IgD-negative memory B cell (primary cell): ENCODE measurements at regions not wholly inside any gene's neighbourhood (a gene's known extent, or its start where the extent isn't known, plus 50 kb on each side); places are given as distances from the start of the nearest gene placed in this dataset.
A peak's percentile ranks its signal among the peaks of the same experiment; 100 is the strongest.

ENCODE experiments used
- H3K27ac Mint-ChIP-seq, 3 donors: one replicate each; pipeline ENCODE4 v1.8.0; 2020 to 2022; ENCODE audit warnings: mild to moderate bottlenecking in 3 of 3, mixed read lengths in 3 of 3, moderate library complexity in 1 of 3
- H3K27me3 Mint-ChIP-seq: one replicate; pipeline ENCODE4 v1.8.0; 2021; ENCODE audit warnings: mixed read lengths
- H3K36me3 Mint-ChIP-seq: one replicate; pipeline ENCODE4 v1.8.0; 2020; ENCODE audit warnings: mild to moderate bottlenecking, mixed read lengths
- H3K4me1 Mint-ChIP-seq, 3 donors: one replicate each; pipeline ENCODE4 v1.8.0; 2020 to 2022; ENCODE audit warnings: mixed read lengths in 3 of 3, mild to moderate bottlenecking in 1 of 3
- H3K4me3 Mint-ChIP-seq, 4 donors: one replicate each; pipeline ENCODE4 v1.8.0; 2020 to 2022; ENCODE audit warnings: mild to moderate bottlenecking in 4 of 4, mixed read lengths in 4 of 4, moderate library complexity in 3 of 4
- H3K9me3 Mint-ChIP-seq, 3 donors: one replicate each; pipeline ENCODE4 v1.8.0; 2020 to 2021; ENCODE audit warnings: mixed read lengths in 3 of 3, mild to moderate bottlenecking in 1 of 3

DNA sequence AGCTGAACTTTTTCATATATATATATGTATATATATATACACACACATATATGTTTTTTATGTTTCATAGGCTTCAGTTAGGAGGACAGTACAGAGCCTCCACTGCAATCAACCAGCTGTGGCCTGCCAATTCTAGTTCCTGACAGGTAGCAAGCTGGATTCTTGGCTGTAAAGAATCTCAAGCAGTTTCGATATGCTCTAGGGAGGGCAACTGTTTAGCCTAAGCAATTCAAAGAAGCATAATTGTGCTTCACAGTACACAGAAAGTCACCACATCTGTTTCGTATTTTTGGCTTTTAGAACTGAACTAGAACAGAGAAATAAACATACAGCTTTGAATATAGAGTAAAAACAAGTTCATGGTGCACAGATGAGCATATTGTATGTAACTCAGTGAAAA is 152.4 kb upstream of the ARRDC3 start:
- H3K4me3 Mint-ChIP-seq: no peak overlapping the region
- H3K27me3 Mint-ChIP-seq: no peaks in the 10 kb centered on the region
- H3K27ac Mint-ChIP-seq: no peak overlapping the region
- no peaks in the 10 kb centered on the region for H3K36me3 Mint-ChIP-seq
- H3K9me3 Mint-ChIP-seq: peaks cover 0 to 4% (median 0%) of the 10 kb centered on the region in 3 donors
- H3K4me1 Mint-ChIP-seq: no peaks in the 10 kb centered on the region

- Mint-ChIP-seq H3K4me1 (no peaks in the 10 kb centered on the region), H3K36me3 (no peaks in the 10 kb centered on the region), H3K27ac (no peak overlapping the region), H3K4me3 (no peak overlapping the region), H3K27me3 (no peaks in the 10 kb centered on the region), H3K9me3 (no peaks in the 10 kb centered on the region)
Measured at GRCh38 chr5:91534332-91534731, 151.2 kb upstream of the ARRDC3 start.

DNA sequence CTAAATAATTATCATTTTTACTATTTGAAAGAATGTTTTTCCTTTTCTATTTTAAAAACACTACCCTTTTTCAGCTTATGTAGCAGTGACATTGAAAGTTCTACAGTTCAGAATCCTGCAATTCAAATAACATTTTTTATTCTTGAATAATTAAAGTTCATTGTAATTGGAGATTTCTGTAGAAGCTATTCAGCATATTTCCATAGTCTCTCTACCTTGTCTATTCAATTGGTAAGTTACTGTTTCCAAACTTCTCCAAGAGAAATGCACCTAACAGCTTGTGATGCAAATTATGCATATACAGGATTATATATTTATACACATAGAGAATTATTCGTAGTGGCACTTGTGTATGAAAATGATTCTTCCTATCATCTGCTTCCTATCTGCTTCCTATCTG is 149.7 kb upstream of the ARRDC3 start:
- no peaks in the 10 kb centered on the region for H3K36me3 Mint-ChIP-seq
- H3K4me1 Mint-ChIP-seq: no peaks in the 10 kb centered on the region
- H3K27me3 Mint-ChIP-seq: no peaks in the 10 kb centered on the region
- H3K9me3 Mint-ChIP-seq: no peaks in the 10 kb centered on the region
- H3K4me3 Mint-ChIP-seq: no peak overlapping the region
- H3K27ac Mint-ChIP-seq: no peak overlapping the region

DNA sequence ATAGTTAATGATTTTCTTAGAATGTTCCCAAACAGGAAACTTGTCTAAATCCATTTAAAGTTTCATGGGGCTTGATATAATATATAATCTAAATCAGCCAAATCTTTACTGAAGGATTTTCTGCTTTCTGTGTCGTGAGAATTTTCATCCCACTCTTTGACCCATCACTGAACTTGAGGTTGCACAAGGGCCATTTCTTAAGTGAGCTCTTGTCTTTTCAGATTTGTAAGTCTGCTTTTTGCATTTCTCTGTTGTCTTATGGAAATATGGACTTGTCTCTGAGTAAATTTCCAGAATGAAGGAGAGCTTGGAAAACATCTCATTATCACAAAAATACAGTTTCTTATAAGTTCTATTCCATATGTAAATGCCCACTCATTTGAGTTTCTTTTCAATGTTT is 149.2 kb upstream of the ARRDC3 start:
- no peaks in the 10 kb centered on the region for H3K4me1 Mint-ChIP-seq
- no peaks in the 10 kb centered on the region for H3K27me3 Mint-ChIP-seq
- no peak overlapping the region for H3K4me3 Mint-ChIP-seq
- H3K36me3 Mint-ChIP-seq: no peaks in the 10 kb centered on the region
- no peak overlapping the region for H3K27ac Mint-ChIP-seq
- no peaks in the 10 kb centered on the region for H3K9me3 Mint-ChIP-seq

- no peaks in the 10 kb centered on the region for H3K36me3 Mint-ChIP-seq
- H3K27ac Mint-ChIP-seq: no peak overlapping the region
- H3K4me1 Mint-ChIP-seq: no peaks in the 10 kb centered on the region
- no peaks in the 10 kb centered on the region for H3K9me3 Mint-ChIP-seq
- H3K27me3 Mint-ChIP-seq: no peaks in the 10 kb centered on the region
- no peak overlapping the region for H3K4me3 Mint-ChIP-seq
Measured at GRCh38 chr5:91528831-91529230, 145.7 kb upstream of the ARRDC3 start.

- no peak overlapping the region for H3K27ac Mint-ChIP-seq
- H3K4me3 Mint-ChIP-seq: no peak overlapping the region
- H3K4me1 Mint-ChIP-seq: no peaks in the 10 kb centered on the region
- H3K9me3 Mint-ChIP-seq: no peaks in the 10 kb centered on the region
- H3K27me3 Mint-ChIP-seq: no peaks in the 10 kb centered on the region
- no peaks in the 10 kb centered on the region for H3K36me3 Mint-ChIP-seq
Measured at GRCh38 chr5:91521785-91522184, 138.7 kb upstream of the ARRDC3 start.

DNA sequence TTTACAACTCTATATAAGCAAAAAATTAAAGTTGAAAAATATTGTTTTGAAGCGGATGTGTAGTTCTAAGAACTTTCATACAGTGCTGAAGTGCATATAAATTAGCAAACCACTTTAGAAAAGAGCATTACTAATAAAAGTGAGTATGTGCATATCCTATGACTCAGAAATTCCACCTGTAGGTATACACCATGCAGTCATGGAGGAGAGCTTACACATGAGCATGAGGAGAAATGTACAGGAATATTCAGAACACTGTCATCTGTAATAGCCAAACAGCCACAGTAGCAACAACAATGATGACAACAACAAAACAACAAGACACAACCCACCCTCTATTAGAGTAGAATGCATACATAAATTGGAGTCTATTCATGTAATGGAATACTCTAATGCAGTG is 138.2 kb upstream of the ARRDC3 start:
- Mint-ChIP-seq H3K27me3 (no peaks in the 10 kb centered on the region), H3K4me1 (no peaks in the 10 kb centered on the region), H3K27ac (no peak overlapping the region), H3K9me3 (no peaks in the 10 kb centered on the region), H3K4me3 (no peak overlapping the region), H3K36me3 (no peaks in the 10 kb centered on the region)

- Mint-ChIP-seq H3K4me1 (no peaks in the 10 kb centered on the region), H3K9me3 (no peaks in the 10 kb centered on the region), H3K36me3 (no peaks in the 10 kb centered on the region), H3K4me3 (no peak overlapping the region), H3K27me3 (no peaks in the 10 kb centered on the region), H3K27ac (no peak overlapping the region)
Measured at GRCh38 chr5:91514400-91514799, 131.3 kb upstream of the ARRDC3 start.

GRCh38 chr5:91503321-91503720 is 120.2 kb upstream of the ARRDC3 start:
- Mint-ChIP-seq H3K4me1 (peaks cover 0 to 1% (median 0%) of the 10 kb centered on the region in 3 donors), H3K9me3 (no peaks in the 10 kb centered on the region), H3K4me3 (no peak overlapping the region), H3K27ac (no peak overlapping the region), H3K36me3 (no peaks in the 10 kb centered on the region), H3K27me3 (peaks cover 2% of the 10 kb centered on the region)

- Mint-ChIP-seq H3K27me3 (peaks cover 2% of the 10 kb centered on the region), H3K4me1 (peaks cover 0 to 1% (median 0%) of the 10 kb centered on the region in 3 donors), H3K9me3 (no peaks in the 10 kb centered on the region), H3K27ac (no peak overlapping the region), H3K36me3 (no peaks in the 10 kb centered on the region), H3K4me3 (no peak overlapping the region)
Measured at GRCh38 chr5:91500758-91501157, 117.6 kb upstream of the ARRDC3 start.

DNA sequence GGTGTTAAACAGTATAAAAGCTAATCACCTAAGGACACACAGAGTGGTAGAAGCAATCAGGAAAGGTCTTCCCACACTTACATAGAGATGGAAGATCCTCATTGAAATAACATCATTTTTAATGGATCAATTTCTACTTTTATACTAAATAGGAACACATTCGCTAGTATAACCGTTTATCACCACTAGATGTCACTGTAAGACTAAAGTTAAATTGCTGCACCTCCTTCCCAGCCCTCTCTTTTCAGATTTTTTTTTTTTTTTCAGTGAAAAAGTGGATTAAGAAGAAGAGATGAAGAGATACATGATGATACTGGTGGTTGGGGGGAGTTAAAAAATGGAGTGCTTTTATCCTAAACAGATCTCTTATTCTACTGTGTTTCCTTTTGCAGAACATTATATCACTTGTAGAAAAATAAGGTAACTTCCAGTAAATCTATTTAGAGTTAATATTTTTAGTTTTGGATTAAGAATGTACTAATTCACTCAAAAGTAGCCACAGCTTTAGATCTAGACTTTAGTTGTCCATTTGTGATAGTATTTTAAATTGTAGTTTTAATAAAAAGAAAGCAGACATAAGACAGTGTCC is 116.9 kb upstream of the ARRDC3 start:
- H3K4me1 Mint-ChIP-seq: peaks cover 0 to 1% (median 0%) of the 10 kb centered on the region in 3 donors
- H3K27me3 Mint-ChIP-seq: peaks cover 2% of the 10 kb centered on the region
- no peak overlapping the region for H3K27ac Mint-ChIP-seq
- H3K4me3 Mint-ChIP-seq: no peak overlapping the region
- no peaks in the 10 kb centered on the region for H3K9me3 Mint-ChIP-seq
- no peaks in the 10 kb centered on the region for H3K36me3 Mint-ChIP-seq

GRCh38 chr5:91495699-91496098 is 112.6 kb upstream of the ARRDC3 start:
- peaks cover 2% of the 10 kb centered on the region for H3K27me3 Mint-ChIP-seq
- no peak overlapping the region for H3K4me3 Mint-ChIP-seq
- no peaks in the 10 kb centered on the region for H3K9me3 Mint-ChIP-seq
- H3K4me1 Mint-ChIP-seq: peaks cover 0 to 1% (median 0%) of the 10 kb centered on the region in 3 donors
- H3K36me3 Mint-ChIP-seq: no peaks in the 10 kb centered on the region
- H3K27ac Mint-ChIP-seq: no peak overlapping the region

DNA sequence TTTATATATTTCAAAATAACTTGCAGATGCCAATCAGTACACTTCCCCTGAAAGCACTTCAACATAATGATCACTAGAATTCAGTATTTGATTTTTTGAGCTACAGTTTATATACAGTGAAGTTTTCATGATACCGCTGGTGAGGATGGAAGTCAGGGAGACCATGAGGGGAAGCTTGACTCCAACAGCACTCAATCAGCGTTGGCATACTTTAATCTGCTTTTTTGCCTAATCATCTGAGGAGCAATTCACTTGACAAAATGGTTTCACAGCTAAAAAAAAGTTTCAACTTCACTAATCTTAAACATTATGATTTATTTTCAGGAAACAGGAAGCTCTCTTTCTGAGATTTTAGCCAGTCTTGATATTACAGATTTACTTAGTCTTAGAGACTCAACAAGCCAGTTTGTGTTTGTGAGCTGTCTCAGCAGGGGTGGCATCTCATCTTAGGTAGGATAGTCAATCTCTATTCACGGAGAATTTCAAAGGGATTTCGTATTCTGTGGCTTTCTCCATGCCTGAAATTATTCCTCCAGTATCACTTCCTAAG is 111.4 kb upstream of the ARRDC3 start:
- Mint-ChIP-seq H3K27ac (no peak overlapping the region), H3K4me1 (no peaks in the 10 kb centered on the region), H3K9me3 (no peaks in the 10 kb centered on the region), H3K27me3 (peaks cover 2% of the 10 kb centered on the region), H3K4me3 (no peak overlapping the region), H3K36me3 (no peaks in the 10 kb centered on the region)

DNA sequence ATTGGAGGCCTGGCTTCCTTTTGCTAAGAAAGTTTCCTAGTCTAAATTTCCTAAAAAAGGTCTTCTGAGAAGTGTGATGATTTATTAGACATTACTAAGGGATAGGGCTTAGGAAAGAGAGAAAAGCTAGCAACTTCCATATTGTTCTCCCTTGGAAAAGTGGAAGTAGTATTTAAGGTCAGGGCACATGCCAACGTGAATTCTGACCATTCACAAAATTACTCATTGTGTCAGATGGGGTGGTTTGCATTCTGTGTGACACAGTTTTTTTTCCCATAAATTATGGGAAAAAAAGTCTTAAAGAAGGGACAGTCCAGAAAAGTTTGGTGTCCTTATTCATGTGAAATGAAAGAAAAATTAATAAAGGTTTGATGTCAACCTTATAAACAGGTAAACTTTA is 110.0 kb upstream of the ARRDC3 start:
- H3K27me3 Mint-ChIP-seq: peaks cover 2% of the 10 kb centered on the region
- no peak overlapping the region for H3K27ac Mint-ChIP-seq
- no peak overlapping the region for H3K4me3 Mint-ChIP-seq
- H3K36me3 Mint-ChIP-seq: no peaks in the 10 kb centered on the region
- H3K4me1 Mint-ChIP-seq: no peaks in the 10 kb centered on the region
- H3K9me3 Mint-ChIP-seq: no peaks in the 10 kb centered on the region

DNA sequence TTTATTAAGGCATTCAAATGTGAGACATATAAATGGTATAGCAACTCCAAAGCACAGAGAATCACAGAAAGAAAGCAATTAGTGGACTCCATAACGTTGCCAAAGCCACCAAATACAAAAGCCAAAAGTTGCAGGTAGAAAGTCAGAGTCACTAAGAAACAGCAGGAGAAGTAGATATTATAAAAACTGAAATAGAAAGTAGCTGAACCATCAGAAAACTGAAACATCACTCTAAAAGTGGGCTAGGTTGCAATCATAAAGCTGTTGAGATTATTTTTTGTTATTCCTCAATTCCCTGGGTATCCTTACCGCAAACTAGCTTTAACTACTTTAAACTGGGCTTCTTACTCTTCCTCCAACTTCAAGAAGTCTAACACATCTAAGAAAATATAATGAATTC is 108.1 kb upstream of the ARRDC3 start:
- H3K9me3 Mint-ChIP-seq: no peaks in the 10 kb centered on the region
- peak overlapping the region in 1 of 3 donors; percentile 36 for H3K27ac Mint-ChIP-seq
- H3K27me3 Mint-ChIP-seq: peaks cover 2% of the 10 kb centered on the region
- H3K4me3 Mint-ChIP-seq: no peak overlapping the region
- H3K36me3 Mint-ChIP-seq: no peaks in the 10 kb centered on the region
- no peaks in the 10 kb centered on the region for H3K4me1 Mint-ChIP-seq

DNA sequence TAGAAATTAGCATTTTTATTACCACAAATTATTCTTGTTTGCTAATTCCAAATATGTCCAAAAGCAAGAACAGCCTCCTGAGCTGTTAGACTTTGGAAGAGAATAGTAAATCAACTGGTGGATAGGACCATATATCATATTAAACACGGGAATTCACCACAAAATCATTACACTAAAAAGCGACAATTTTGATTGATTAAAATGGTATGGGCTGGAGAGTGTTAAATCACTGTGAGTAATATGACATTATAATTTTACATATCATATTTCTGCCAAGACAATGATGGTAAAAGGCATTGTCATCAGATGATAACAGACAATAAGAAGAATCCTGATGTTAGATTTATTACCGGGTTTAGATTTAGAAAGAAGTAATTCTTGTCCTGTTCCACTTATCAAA is 107.2 kb upstream of the ARRDC3 start:
- Mint-ChIP-seq H3K9me3 (no peaks in the 10 kb centered on the region), H3K4me1 (no peaks in the 10 kb centered on the region), H3K36me3 (no peaks in the 10 kb centered on the region), H3K27me3 (peaks cover 2% of the 10 kb centered on the region), H3K27ac (no peak overlapping the region), H3K4me3 (no peak overlapping the region)
